ENCODE measurements at regions not wholly inside any gene's neighbourhood (a gene's known extent, or its start where the extent isn't known, plus 50 kb on each side); places are given as distances from the start of the nearest gene placed in this dataset.

DNA sequence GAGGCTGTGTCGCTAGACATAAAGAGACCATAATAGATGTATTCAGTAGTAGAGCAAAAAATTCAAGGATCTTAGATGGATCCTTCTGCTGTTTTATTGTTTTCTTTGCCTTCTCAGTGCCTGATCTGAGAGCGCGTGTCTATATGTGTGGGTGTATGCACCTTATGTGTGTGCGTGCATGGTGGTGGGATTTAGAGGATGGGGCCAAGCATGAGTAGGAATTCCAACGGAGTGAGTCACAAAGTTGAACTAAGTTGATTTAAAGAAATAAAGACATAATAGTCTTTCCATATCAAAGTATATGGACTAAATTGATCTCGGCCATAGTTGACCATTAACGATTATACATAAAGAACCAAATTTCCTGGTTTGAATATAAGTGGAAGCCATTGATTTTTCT is 178.7 kb downstream of the CYYR1 start:
- no peak overlapping the region for H3K27ac Mint-ChIP-seq (ENCODE audit: unreplicated experiment)

GRCh38 chr21:26391166-26391565 is 181.9 kb downstream of the CYYR1 start:
- no peaks in the 10 kb centered on the region for H3K9me3 Mint-ChIP-seq (ENCODE audit: unreplicated experiment)
- Histone ChIP-seq H3K4me1 (no peaks in the 10 kb centered on the region), H3K4me3 (ENCODE audit: low read depth, low read length) (no peak overlapping the region), H3K36me3 (ENCODE audit: control insufficient read depth, insufficient read depth, low read length) (no peaks in the 10 kb centered on the region), H3K9me3 (no peaks in the 10 kb centered on the region; the same call in 1 of the 2 replicates), H3K27me3 (replicated peaks; ENCODE audit: control insufficient read depth, insufficient read depth, low read length) (no peaks in the 10 kb centered on the region)
- no peak for TF ChIP-seq CTCF (IDR thresholded peaks at IDR 0.05; ENCODE audit: insufficient read depth in 1 of 2, low read depth in 1 of 2, low read length in 1 of 2, severe bottlenecking in 1 of 2, unreplicated experiment in 1 of 2)
- H3K4me3 Mint-ChIP-seq (ENCODE audit: unreplicated experiment) = no peak overlapping the region
- CTCF ChIA-PET = no interaction called here
- POLR2A ChIA-PET = no interaction called here
- no TSS peak for BruUV-seq (replicated peaks)
- H3K27me3 Mint-ChIP-seq (ENCODE audit: insufficient read depth, unreplicated experiment) = no peaks in the 10 kb centered on the region
- intact Hi-C loops (cut with micrococcal nuclease; ENCODE audit: unreplicated experiment) = no loop called here
- no peaks in the 10 kb centered on the region for H3K36me3 Mint-ChIP-seq (ENCODE audit: insufficient read depth, unreplicated experiment)
- H3K4me1 Mint-ChIP-seq (ENCODE audit: low read depth, unreplicated experiment) = no peaks in the 10 kb centered on the region
- no peak overlapping the region for H3K27ac Mint-ChIP-seq (ENCODE audit: unreplicated experiment)
- no peak for DNase-seq

More for the DNA sequence above, 178.7 kb downstream of the CYYR1 start:
- no peak for TF ChIP-seq CTCF (IDR thresholded peaks at IDR 0.05; ENCODE audit: insufficient read depth in 1 of 2, low read depth in 1 of 2, low read length in 1 of 2, severe bottlenecking in 1 of 2, unreplicated experiment in 1 of 2)
- intact Hi-C loops (cut with micrococcal nuclease; ENCODE audit: unreplicated experiment) = no loop called here
- no TSS peak for BruUV-seq (replicated peaks)
- H3K9me3 ChIP-seq = no peaks in the 10 kb centered on the region
- H3K36me3 Mint-ChIP-seq (ENCODE audit: insufficient read depth, unreplicated experiment) = no peaks in the 10 kb centered on the region
- H3K9me3 Mint-ChIP-seq (ENCODE audit: unreplicated experiment) = peaks cover 9% of the 10 kb centered on the region
- POLR2A ChIA-PET = no interaction called here
- DNase-seq = no peak
- no peaks in the 10 kb centered on the region for H3K36me3 ChIP-seq (ENCODE audit: control insufficient read depth, insufficient read depth, low read length)
- no peaks in the 10 kb centered on the region for H3K4me1 ChIP-seq
- no peaks in the 10 kb centered on the region for H3K27me3 ChIP-seq (replicated peaks; ENCODE audit: control insufficient read depth, insufficient read depth, low read length)
- no peaks in the 10 kb centered on the region for H3K27me3 Mint-ChIP-seq (ENCODE audit: insufficient read depth, unreplicated experiment)
- CTCF ChIA-PET = no interaction called here
- H3K4me3 ChIP-seq (ENCODE audit: low read depth, low read length) = no peak overlapping the region
- H3K4me3 Mint-ChIP-seq (ENCODE audit: unreplicated experiment) = no peak overlapping the region
- H3K4me1 Mint-ChIP-seq (ENCODE audit: low read depth, unreplicated experiment) = no peaks in the 10 kb centered on the region

DNA sequence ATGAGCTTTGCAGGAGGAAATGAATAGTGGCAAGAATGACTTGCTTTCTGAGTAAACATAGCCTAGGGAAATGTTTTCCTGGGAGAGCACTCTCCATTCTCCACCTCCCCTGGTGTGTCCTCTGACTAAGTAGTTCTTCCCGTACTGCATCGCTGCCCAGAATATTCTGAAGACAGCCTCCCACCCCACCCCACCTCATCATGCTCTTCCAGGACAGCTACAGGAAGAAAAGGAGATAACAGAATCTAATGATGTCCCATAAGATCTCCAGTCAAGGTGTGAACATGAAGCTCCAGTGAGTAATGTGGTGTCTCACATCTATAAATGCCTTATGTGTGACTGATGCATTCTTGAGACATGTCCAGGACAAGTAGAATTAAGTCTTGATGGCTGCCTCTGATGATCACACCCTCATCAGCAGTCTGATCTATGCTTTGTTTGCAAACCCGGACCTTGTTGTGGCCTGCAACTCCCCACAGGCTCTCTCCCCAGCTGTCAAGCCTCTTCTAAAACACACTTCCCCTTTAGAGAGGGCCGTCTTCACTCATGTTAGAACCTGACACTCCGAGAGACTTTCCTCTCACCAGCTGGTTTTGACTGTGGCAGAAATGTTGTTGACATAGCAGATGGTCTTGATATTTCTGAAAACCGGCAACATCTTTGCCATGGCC is 183.0 kb downstream of the CYYR1 start:
- Mint-ChIP-seq H3K27me3 (ENCODE audit: insufficient read depth, unreplicated experiment) (no peaks in the 10 kb centered on the region), H3K4me3 (ENCODE audit: unreplicated experiment) (no peak overlapping the region), H3K27ac (ENCODE audit: unreplicated experiment) (no peak overlapping the region), H3K4me1 (ENCODE audit: low read depth, unreplicated experiment) (no peaks in the 10 kb centered on the region), H3K36me3 (ENCODE audit: insufficient read depth, unreplicated experiment) (no peaks in the 10 kb centered on the region), H3K9me3 (ENCODE audit: unreplicated experiment) (no peaks in the 10 kb centered on the region)
- ChIA-PET CTCF (no interaction called here), POLR2A (no interaction called here)
- no TSS peak for BruUV-seq (replicated peaks)
- H3K27me3 ChIP-seq (replicated peaks; ENCODE audit: control insufficient read depth, insufficient read depth, low read length) = no peaks in the 10 kb centered on the region
- no peak overlapping the region for H3K4me3 ChIP-seq (ENCODE audit: low read depth, low read length)
- TF ChIP-seq CTCF (IDR thresholded peaks at IDR 0.05; ENCODE audit: insufficient read depth in 1 of 2, low read depth in 1 of 2, low read length in 1 of 2, severe bottlenecking in 1 of 2, unreplicated experiment in 1 of 2) = no peak
- no peaks in the 10 kb centered on the region for H3K36me3 ChIP-seq (ENCODE audit: control insufficient read depth, insufficient read depth, low read length)
- H3K9me3 ChIP-seq = no peaks in the 10 kb centered on the region; the same call in 1 of the 2 replicates
- intact Hi-C loops (cut with micrococcal nuclease; ENCODE audit: unreplicated experiment) = no loop called here
- DNase-seq = no peak
- H3K4me1 ChIP-seq = no peaks in the 10 kb centered on the region

Data from Caco-2 (cell line).